Activated CD4-positive, alpha-beta memory T cell treated with anti-CD3 and anti-CD28 coated beads, Interleukin-2, amount 10 ng/mL, durations not matched to agents 7 days and 5 days (primary cell): ENCODE measurements at regions not wholly inside any gene's neighbourhood (a gene's known extent, or its start where the extent isn't known, plus 50 kb on each side); places are given as distances from the start of the nearest gene placed in this dataset.

Experiments used
- CTCF ChIA-PET: fragments of 350-600 bp; sonication (Branson Sonifier 250); formaldehyde crosslinking; loops from one replicate; lab custom pipeline; 2021; ENCODE audit warnings: antibody characterized with exemption, inconsistent platforms; lab: Charles Lee
- POLR2A ChIA-PET: fragments of 350-600 bp; sonication (Branson Sonifier 250); formaldehyde crosslinking; loops from one replicate; lab custom pipeline; 2021; ENCODE audit warnings: antibody characterized with exemption; lab: Charles Lee
- DNase-seq: peaks from one replicate; pipeline ENCODE4 v3.0.0-alpha.2; 2020
- H3K27ac Mint-ChIP-seq: one replicate; pipeline ENCODE4 v1.8.0; 2021; ENCODE audit warnings: mild to moderate bottlenecking, mixed read lengths
- H3K27me3 Mint-ChIP-seq: one replicate; pipeline ENCODE4 v1.8.0; 2021; ENCODE audit warnings: mixed read lengths
- H3K36me3 Mint-ChIP-seq: one replicate; pipeline ENCODE4 v1.8.0; 2021; ENCODE audit warnings: low read depth, mixed read lengths
- H3K4me1 Mint-ChIP-seq: one replicate; pipeline ENCODE4 v1.8.0; 2021; ENCODE audit warnings: mixed read lengths
- H3K4me3 Mint-ChIP-seq: one replicate; pipeline ENCODE4 v1.8.0; 2021; ENCODE audit warnings: mild to moderate bottlenecking, mixed read lengths
- H3K9me3 Mint-ChIP-seq: one replicate; pipeline ENCODE4 v1.8.0; 2021; ENCODE audit warnings: mixed read lengths

GRCh38 chr14:34227834-34228649, 234.0 kb downstream of the SPTSSA start:
- ChIA-PET CTCF (interaction anchor here (0.7 to 3.0 kb wide), 16 partner anchors 9 to 436 kb away, joined by 3 to 32 read pairs (median 4); no protein-coding TSS in a partner anchor), POLR2A (no interaction called here)
- no peak overlapping the region for H3K27ac Mint-ChIP-seq
- H3K27me3 Mint-ChIP-seq, result peaks cover 19% of the 10 kb centered on the region
- DNase-seq, result peak; percentile 67
- peaks cover 12% of the 10 kb centered on the region for H3K4me1 Mint-ChIP-seq
- no peaks in the 10 kb centered on the region for H3K36me3 Mint-ChIP-seq
- no peaks in the 10 kb centered on the region for H3K9me3 Mint-ChIP-seq
- H3K4me3 Mint-ChIP-seq, result peak overlapping the region; percentile 34

GRCh38 chr14:34224221-34224620, 237.8 kb downstream of the SPTSSA start:
- Mint-ChIP-seq H3K4me3 (no peak overlapping the region), H3K36me3 (no peaks in the 10 kb centered on the region), H3K9me3 (no peaks in the 10 kb centered on the region), H3K27ac (no peak overlapping the region), H3K4me1 (peaks cover 25% of the 10 kb centered on the region), H3K27me3 (peaks cover 22% of the 10 kb centered on the region)
- ChIA-PET POLR2A (no interaction called here), CTCF (interaction anchor here (0.8 to 1.4 kb wide), 2 partner anchors 11 to 86 kb away, joined by 3 to 4 read pairs; no protein-coding TSS in a partner anchor)
- DNase-seq, result no peak

- Mint-ChIP-seq H3K27me3 (peaks cover 22% of the 10 kb centered on the region), H3K4me3 (no peak overlapping the region), H3K4me1 (peaks cover 23% of the 10 kb centered on the region), H3K9me3 (no peaks in the 10 kb centered on the region), H3K27ac (no peak overlapping the region), H3K36me3 (no peaks in the 10 kb centered on the region)
- no peak for DNase-seq
- POLR2A ChIA-PET, result no interaction called here
- CTCF ChIA-PET, result no interaction called here
Observed at GRCh38 chr14:34223373-34224148, 238.5 kb downstream of the SPTSSA start.

GRCh38 chr14:34222867-34223266, 239.2 kb downstream of the SPTSSA start:
- Mint-ChIP-seq H3K27ac (no peak overlapping the region), H3K36me3 (no peaks in the 10 kb centered on the region), H3K4me1 (peaks cover 16% of the 10 kb centered on the region), H3K4me3 (no peak overlapping the region), H3K9me3 (no peaks in the 10 kb centered on the region), H3K27me3 (peaks cover 20% of the 10 kb centered on the region)
- no peak for DNase-seq
- ChIA-PET POLR2A (interaction anchor here (2.8 kb wide), 1 partner anchor 10 kb away, joined by 12 read pairs; no protein-coding TSS in a partner anchor), CTCF (interaction anchor here (1.2 kb wide), 1 partner anchor 10 kb away, joined by 3 read pairs; no protein-coding TSS in a partner anchor)

GRCh38 chr14:34222122-34222521, 239.9 kb downstream of the SPTSSA start:
- Mint-ChIP-seq H3K36me3 (no peaks in the 10 kb centered on the region), H3K27me3 (peaks cover 18% of the 10 kb centered on the region), H3K27ac (no peak overlapping the region), H3K4me3 (no peak overlapping the region), H3K9me3 (no peaks in the 10 kb centered on the region), H3K4me1 (peaks cover 14% of the 10 kb centered on the region)
- no peak for DNase-seq
- ChIA-PET POLR2A (interaction anchor here (0.7 to 2.8 kb wide), 2 partner anchors 9 to 127 kb away, joined by 3 to 12 read pairs; no protein-coding TSS in a partner anchor), CTCF (interaction anchor here (1.2 kb wide), 1 partner anchor 9 kb away, joined by 3 read pairs; no protein-coding TSS in a partner anchor)

GRCh38 chr14:34220921-34221320, 241.1 kb downstream of the SPTSSA start:
- Mint-ChIP-seq H3K36me3 (no peaks in the 10 kb centered on the region), H3K4me3 (no peak overlapping the region), H3K27ac (peak overlapping the region; percentile 10), H3K9me3 (no peaks in the 10 kb centered on the region), H3K4me1 (peaks cover 14% of the 10 kb centered on the region), H3K27me3 (peaks cover 11% of the 10 kb centered on the region)
- peak; percentile 30 for DNase-seq
- CTCF ChIA-PET, result interaction anchor here (0.7 to 1.7 kb wide), 3 partner anchors 122 to 428 kb away, joined by 3 to 5 read pairs (median 3); no protein-coding TSS in a partner anchor
- POLR2A ChIA-PET, result interaction anchor here (2.8 kb wide), 1 partner anchor 8 kb away, joined by 12 read pairs; no protein-coding TSS in a partner anchor

- Mint-ChIP-seq H3K4me1 (peaks cover 17% of the 10 kb centered on the region), H3K36me3 (no peaks in the 10 kb centered on the region), H3K27me3 (peaks cover 11% of the 10 kb centered on the region), H3K4me3 (no peak overlapping the region), H3K27ac (no peak overlapping the region), H3K9me3 (no peaks in the 10 kb centered on the region)
- ChIA-PET POLR2A (interaction anchor here (2.8 kb wide), 1 partner anchor 8 kb away, joined by 12 read pairs; no protein-coding TSS in a partner anchor), CTCF (interaction anchor here (1.7 kb wide), 1 partner anchor 428 kb away, joined by 5 read pairs; no protein-coding TSS in a partner anchor)
- DNase-seq, result no peak
Observed at GRCh38 chr14:34220378-34220706, 241.7 kb downstream of the SPTSSA start.

- Mint-ChIP-seq H3K27ac (no peak overlapping the region), H3K27me3 (peaks cover 11% of the 10 kb centered on the region), H3K9me3 (no peaks in the 10 kb centered on the region), H3K4me3 (no peak overlapping the region), H3K4me1 (peaks cover 17% of the 10 kb centered on the region), H3K36me3 (no peaks in the 10 kb centered on the region)
- no peak for DNase-seq
- CTCF ChIA-PET, result interaction anchor here (0.8 to 1.7 kb wide), 2 partner anchors 9 to 427 kb away, joined by 4 to 5 read pairs; no protein-coding TSS in a partner anchor
- POLR2A ChIA-PET, result no interaction called here
Observed at GRCh38 chr14:34219661-34220377, 242.2 kb downstream of the SPTSSA start.

GRCh38 chr14:34218881-34219280, 243.2 kb downstream of the SPTSSA start:
- no peaks in the 10 kb centered on the region for H3K9me3 Mint-ChIP-seq
- peaks cover 21% of the 10 kb centered on the region for H3K4me1 Mint-ChIP-seq
- H3K27me3 Mint-ChIP-seq, result peaks cover 15% of the 10 kb centered on the region
- ChIA-PET CTCF (interaction anchor here (0.8 kb wide), 1 partner anchor 9 kb away, joined by 4 read pairs; no protein-coding TSS in a partner anchor), POLR2A (no interaction called here)
- DNase-seq, result no peak
- H3K27ac Mint-ChIP-seq, result no peak overlapping the region
- H3K4me3 Mint-ChIP-seq, result no peak overlapping the region
- no peaks in the 10 kb centered on the region for H3K36me3 Mint-ChIP-seq

- Mint-ChIP-seq H3K4me1 (peaks cover 31% of the 10 kb centered on the region), H3K27me3 (peaks cover 25% of the 10 kb centered on the region), H3K4me3 (no peak overlapping the region), H3K9me3 (no peaks in the 10 kb centered on the region), H3K36me3 (no peaks in the 10 kb centered on the region), H3K27ac (no peak overlapping the region)
- no peak for DNase-seq
- POLR2A ChIA-PET, result no interaction called here
- CTCF ChIA-PET, result interaction anchor here (1.2 kb wide), 1 partner anchor 13 kb away, joined by 4 read pairs; no protein-coding TSS in a partner anchor
Observed at GRCh38 chr14:34214961-34215360, 247.1 kb downstream of the SPTSSA start.

- H3K36me3 Mint-ChIP-seq, result no peaks in the 10 kb centered on the region
- H3K27me3 Mint-ChIP-seq, result peaks cover 31% of the 10 kb centered on the region
- H3K27ac Mint-ChIP-seq, result peak overlapping the region; percentile 62
- DNase-seq, result no peak
- ChIA-PET CTCF (interaction anchor here (1.2 to 1.3 kb wide), 2 partner anchors 9 to 12 kb away, joined by 3 to 4 read pairs; no protein-coding TSS in a partner anchor), POLR2A (interaction anchor here (1.3 to 2.3 kb wide), 3 partner anchors 8 to 153 kb away, joined by 3 to 12 read pairs (median 3); no protein-coding TSS in a partner anchor)
- peak overlapping the region; percentile 11 for H3K4me3 Mint-ChIP-seq
- H3K4me1 Mint-ChIP-seq, result peaks cover 30% of the 10 kb centered on the region
- no peaks in the 10 kb centered on the region for H3K9me3 Mint-ChIP-seq
Observed at GRCh38 chr14:34213332-34213731, 248.7 kb downstream of the SPTSSA start.
